ENCODE measurements at regions not wholly inside any gene's neighbourhood (a gene's known extent, or its start where the extent isn't known, plus 50 kb on each side); places are given as distances from the start of the nearest gene placed in this dataset.

DNA sequence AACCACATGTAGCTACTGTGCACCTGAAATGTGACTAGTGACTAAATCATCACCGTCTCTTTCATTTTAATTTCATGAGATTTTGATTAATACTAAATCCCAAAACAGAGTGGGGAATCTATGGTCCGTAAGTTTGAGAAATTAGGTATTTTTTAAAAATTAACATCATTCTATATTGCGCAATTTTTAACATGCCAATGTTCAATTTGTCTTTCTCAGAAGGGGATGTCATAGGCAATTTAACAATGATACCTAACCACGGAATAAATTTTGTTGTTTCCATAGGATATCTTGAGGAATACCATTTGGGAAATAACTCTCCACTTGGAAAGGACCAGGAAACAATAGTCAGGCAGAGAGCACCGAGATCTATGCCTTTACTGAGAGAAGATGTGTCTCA lies 267.7 kb downstream of the FAM76B start:
- H3K9ac ChIP-seq (ENCODE audit: low read depth, low read length): no peak overlapping the region
- H3K36me3 ChIP-seq (ENCODE audit: insufficient read depth, low read length): no peaks in the 10 kb centered on the region
- no peaks in the 10 kb centered on the region for H3K9me3 ChIP-seq (ENCODE audit: control insufficient read depth, insufficient read depth, low read length)
- H3K4me1 ChIP-seq (ENCODE audit: insufficient read depth, low read length): peaks cover 7% of the 10 kb centered on the region; the same call in 1 of the 2 replicates

DNA sequence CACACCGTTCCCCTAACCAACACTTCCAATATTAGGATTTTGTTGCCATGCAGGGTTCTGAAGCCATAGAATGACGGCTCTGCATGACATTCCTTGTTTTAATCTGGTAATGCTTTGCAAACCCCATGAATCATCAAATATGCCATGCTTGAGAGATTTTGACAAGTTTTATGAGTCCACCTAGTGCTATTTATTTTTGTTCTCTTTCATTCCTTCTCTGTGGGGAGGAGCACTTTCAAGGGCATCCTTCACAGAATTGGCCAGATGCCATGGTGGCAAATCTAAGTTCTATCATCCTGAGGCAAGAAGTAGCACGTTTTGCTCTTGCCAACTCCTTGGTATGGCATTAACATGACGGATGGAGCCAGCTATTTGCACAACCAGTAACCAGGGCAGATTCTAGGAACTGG lies 268.4 kb downstream of the FAM76B start:
- Histone ChIP-seq H3K9me3 (ENCODE audit: control insufficient read depth, insufficient read depth, low read length) (no peaks in the 10 kb centered on the region), H3K36me3 (ENCODE audit: insufficient read depth, low read length) (no peaks in the 10 kb centered on the region), H3K4me1 (ENCODE audit: insufficient read depth, low read length) (peaks cover 7% of the 10 kb centered on the region; the same call in 1 of the 2 replicates), H3K9ac (ENCODE audit: low read depth, low read length) (no peak overlapping the region)

DNA sequence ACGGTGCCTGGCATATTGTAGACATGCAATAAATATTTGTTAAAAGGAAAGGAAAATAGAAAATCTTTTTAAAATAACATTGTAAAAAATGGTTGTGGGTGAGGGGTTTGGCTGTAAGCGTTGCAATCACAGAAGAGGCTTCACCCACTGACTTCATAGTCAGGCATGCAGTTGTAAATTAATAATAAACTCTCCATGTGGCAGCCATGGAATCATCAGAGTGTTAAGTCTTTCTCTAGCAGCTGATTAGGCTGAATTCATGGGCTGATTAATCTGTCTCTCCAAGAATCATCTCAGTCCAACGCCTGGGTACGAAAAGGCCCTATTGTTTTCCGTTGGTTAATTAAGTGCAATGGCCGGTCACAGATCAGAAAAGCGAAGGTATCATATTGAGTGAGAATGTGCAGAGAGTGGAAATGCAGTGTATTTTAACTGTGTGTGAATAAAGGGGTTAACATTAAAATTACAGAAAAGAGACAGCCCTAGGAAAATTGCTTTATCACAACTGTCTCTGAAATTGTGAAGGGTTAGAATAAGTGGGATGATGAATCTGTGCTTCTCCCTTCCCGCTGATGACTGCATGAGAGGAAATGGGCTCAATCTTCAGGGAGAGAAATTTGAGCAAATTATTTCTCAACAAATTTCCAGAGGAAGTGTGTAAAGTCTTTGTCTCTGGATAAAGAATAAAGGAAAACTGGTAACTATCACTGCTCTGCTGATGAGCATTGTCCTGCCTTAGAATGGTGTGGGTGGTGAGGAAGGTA lies 269.0 kb downstream of the FAM76B start:
- Histone ChIP-seq H3K4me1 (ENCODE audit: insufficient read depth, low read length) (peaks cover 7% of the 10 kb centered on the region; the same call in 1 of the 2 replicates), H3K36me3 (ENCODE audit: insufficient read depth, low read length) (no peaks in the 10 kb centered on the region)

DNA sequence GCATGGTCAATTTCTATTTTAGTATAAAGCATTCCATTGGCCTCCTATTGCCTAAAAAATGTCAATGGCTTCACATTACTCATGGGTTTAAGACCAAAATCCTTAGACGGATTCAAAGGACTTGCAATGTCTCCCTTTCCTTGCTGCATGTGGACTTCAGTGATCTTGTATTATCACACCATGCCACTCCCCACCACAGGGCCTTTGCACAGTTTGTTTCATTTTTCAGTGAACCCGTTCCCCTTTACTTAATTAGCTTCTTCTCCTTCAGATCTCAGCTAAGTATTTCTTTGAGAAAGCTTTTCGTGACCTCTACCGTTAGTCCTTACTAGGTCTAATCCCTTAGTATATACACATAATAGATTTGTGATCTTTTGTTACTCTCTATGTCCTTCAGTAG lies 269.7 kb downstream of the FAM76B start:
- H3K36me3 ChIP-seq (ENCODE audit: insufficient read depth, low read length): no peaks in the 10 kb centered on the region
- H3K9ac ChIP-seq (ENCODE audit: low read depth, low read length): no peak overlapping the region
- H3K9me3 ChIP-seq (ENCODE audit: control insufficient read depth, insufficient read depth, low read length): no peaks in the 10 kb centered on the region
- peaks cover 7% of the 10 kb centered on the region; the same call in 1 of the 2 replicates for H3K4me1 ChIP-seq (ENCODE audit: insufficient read depth, low read length)

More for the DNA sequence above, 269.0 kb downstream of the FAM76B start:
- Histone ChIP-seq H3K9ac (ENCODE audit: low read depth, low read length) (no peak overlapping the region), H3K9me3 (ENCODE audit: control insufficient read depth, insufficient read depth, low read length) (no peaks in the 10 kb centered on the region)

DNA sequence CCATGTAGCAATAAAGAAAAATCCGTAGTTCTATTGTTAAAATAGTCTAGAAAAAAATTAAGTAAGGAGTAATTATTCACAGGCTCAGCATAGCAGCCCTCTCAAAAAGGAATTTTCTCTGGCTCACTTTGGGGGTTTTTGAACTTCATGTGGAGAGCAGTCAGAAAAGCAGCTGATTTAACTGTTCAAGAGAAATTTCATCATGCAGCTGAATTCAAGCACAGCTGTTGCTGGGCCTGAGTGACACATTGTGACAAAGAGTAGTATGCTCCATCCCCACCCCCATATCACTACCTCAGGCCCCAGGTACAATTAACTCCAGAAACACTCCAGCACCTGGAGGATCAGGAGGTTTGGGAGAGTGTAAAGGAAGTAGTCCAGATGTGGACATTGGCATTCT lies 272.1 kb downstream of the FAM76B start:
- Histone ChIP-seq H3K9ac (ENCODE audit: low read depth, low read length) (no peak overlapping the region), H3K36me3 (ENCODE audit: insufficient read depth, low read length) (no peaks in the 10 kb centered on the region), H3K9me3 (ENCODE audit: control insufficient read depth, insufficient read depth, low read length) (no peaks in the 10 kb centered on the region), H3K4me1 (ENCODE audit: insufficient read depth, low read length) (peaks cover 7% of the 10 kb centered on the region; the same call in 1 of the 2 replicates)

DNA sequence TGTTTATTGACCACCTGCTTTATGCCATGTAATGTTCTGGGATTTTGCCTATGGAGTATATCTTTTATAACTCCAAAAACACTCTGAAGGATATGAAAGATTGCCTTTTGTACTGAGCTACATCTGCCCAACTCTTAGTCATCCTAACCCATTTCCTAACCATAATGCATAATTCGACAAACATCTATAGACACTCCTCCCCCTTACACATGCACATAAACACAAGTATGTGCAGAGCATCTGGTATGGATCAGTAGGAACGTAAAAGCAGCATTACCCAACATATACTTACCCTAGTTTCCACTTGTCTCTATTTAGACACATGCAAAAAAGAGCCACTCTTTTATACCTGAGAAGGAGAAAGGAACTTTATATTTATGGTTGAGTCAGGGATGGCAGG lies 272.8 kb downstream of the FAM76B start:
- peaks cover 7% of the 10 kb centered on the region; the same call in 1 of the 2 replicates for H3K4me1 ChIP-seq (ENCODE audit: insufficient read depth, low read length)
- H3K36me3 ChIP-seq (ENCODE audit: insufficient read depth, low read length): no peaks in the 10 kb centered on the region
- no peaks in the 10 kb centered on the region for H3K9me3 ChIP-seq (ENCODE audit: control insufficient read depth, insufficient read depth, low read length)
- H3K9ac ChIP-seq (ENCODE audit: low read depth, low read length): no peak overlapping the region

DNA sequence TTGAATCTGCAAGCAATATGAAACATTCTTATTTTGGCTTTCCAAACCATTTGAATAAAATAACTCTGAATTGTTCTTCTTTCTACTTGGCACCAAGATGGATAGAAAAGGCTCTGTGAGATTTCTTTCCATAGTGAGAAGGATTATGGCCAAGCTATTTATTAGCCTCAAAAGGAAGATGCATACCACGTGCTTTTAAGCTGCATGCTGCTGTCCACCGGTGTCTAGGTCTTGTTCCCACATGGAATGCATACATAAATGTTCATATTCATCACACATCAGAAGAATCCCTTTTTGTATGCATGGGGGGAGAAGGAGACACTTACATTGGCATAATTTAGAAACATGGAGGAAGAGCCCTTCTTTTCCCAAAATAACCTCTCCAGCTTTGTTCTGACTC lies 273.4 kb downstream of the FAM76B start:
- no peaks in the 10 kb centered on the region for H3K9me3 ChIP-seq (ENCODE audit: control insufficient read depth, insufficient read depth, low read length)
- H3K9ac ChIP-seq (ENCODE audit: low read depth, low read length): no peak overlapping the region
- peaks cover 7% of the 10 kb centered on the region; the same call in 1 of the 2 replicates for H3K4me1 ChIP-seq (ENCODE audit: insufficient read depth, low read length)
- H3K36me3 ChIP-seq (ENCODE audit: insufficient read depth, low read length): no peaks in the 10 kb centered on the region

DNA sequence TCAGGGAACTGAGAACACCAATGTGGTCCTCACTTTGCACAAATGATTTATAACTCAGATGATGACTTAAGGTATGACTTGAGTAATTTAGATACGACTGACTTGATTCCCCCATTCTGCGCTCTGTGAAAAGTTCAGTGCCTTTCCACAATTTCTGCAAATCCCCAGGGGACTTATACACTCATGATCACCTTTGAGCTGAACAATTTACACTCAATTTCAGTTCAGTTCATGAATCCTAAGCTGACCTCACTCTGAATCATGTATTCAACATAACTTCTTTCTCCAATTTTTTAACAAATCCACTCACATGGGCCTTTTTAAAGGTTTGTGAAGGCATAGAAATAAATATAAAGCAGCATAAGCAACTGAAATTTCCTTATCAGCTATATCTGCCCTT lies 274.2 kb downstream of the FAM76B start:
- H3K36me3 ChIP-seq (ENCODE audit: insufficient read depth, low read length): no peaks in the 10 kb centered on the region
- H3K9me3 ChIP-seq (ENCODE audit: control insufficient read depth, insufficient read depth, low read length): no peaks in the 10 kb centered on the region
- peaks cover 7% of the 10 kb centered on the region; the same call in 1 of the 2 replicates for H3K4me1 ChIP-seq (ENCODE audit: insufficient read depth, low read length)
- no peak overlapping the region for H3K9ac ChIP-seq (ENCODE audit: low read depth, low read length)

DNA sequence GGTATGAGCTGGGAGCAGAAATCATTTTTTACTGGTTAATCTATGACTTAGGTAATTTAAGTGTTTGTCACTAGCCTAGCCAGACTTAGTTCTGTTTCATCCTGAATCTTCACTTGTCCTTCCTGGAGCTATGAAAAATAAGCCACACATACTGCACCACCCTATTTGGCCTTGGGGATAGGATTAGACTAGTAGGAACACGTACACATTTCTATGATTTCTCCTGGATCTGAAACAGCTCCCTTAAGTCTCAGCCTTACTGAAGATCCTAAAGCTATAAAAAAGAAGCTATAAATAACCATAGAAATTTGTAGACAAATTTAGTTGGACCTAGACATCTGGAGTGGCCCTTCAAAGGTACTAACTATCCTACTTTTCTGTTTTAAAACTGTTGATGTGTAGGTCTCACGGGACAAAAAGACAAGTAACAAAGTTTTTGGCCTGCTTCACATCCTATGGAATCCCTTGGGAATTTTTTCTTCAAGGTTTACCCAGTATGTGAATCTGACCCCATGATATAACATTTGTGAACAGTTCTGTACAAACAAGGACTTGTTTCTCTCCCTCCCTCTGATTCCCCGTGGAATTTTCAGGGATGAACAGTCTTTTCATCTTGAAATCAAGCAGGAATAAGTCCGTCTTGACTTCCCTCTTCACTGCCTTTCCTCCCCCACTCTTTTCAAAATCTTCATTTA lies 275.0 kb downstream of the FAM76B start:
- Histone ChIP-seq H3K9ac (ENCODE audit: low read depth, low read length) (no peak overlapping the region), H3K9me3 (ENCODE audit: control insufficient read depth, insufficient read depth, low read length) (no peaks in the 10 kb centered on the region), H3K4me1 (ENCODE audit: insufficient read depth, low read length) (peaks cover 7% of the 10 kb centered on the region; the same call in 1 of the 2 replicates), H3K36me3 (ENCODE audit: insufficient read depth, low read length) (no peaks in the 10 kb centered on the region)

DNA sequence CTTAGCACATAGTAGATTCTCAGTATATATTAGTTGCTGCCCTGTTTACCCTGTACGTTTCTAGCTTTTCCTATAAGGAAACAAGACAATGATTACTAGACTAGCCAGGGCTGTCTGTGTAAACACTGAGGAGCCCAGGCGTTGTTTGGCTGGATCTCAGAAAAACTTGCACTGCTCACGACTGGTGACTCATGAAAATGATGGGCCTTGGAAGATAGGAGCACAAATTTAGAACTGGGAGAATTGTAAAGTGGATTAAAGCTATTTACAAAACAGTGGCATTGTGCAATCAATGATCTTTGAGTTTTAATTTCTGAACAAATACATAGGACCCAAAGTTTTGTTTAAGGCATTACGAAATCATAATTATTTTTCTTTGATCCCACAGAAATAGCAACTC lies 276.9 kb downstream of the FAM76B start:
- Histone ChIP-seq H3K4me1 (ENCODE audit: insufficient read depth, low read length) (peaks cover 9% of the 10 kb centered on the region; the same call in 1 of the 2 replicates), H3K36me3 (ENCODE audit: insufficient read depth, low read length) (no peaks in the 10 kb centered on the region), H3K9me3 (ENCODE audit: control insufficient read depth, insufficient read depth, low read length) (no peaks in the 10 kb centered on the region), H3K9ac (ENCODE audit: low read depth, low read length) (no peak overlapping the region)

DNA sequence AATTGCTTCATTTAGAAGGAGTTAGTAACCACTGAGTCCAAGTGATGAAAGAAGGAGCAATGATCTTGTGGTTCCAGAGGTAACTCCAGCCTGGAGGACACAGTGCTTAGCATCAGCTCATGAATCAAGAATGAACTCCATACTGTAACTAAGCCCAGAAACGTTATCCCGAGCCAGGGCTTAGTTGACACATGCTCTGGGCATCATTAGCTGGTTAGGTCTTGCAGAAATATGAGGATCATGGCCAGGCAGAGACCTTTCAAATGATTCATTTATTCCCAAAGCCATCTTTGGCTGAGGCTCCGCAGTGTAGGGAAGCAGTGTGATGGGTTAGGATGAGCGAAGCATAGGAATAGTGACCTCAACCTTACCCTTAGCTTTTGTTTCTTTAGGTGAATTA lies 277.4 kb downstream of the FAM76B start:
- H3K9ac ChIP-seq (ENCODE audit: low read depth, low read length): no peak overlapping the region
- H3K36me3 ChIP-seq (ENCODE audit: insufficient read depth, low read length): no peaks in the 10 kb centered on the region
- H3K4me1 ChIP-seq (ENCODE audit: insufficient read depth, low read length): peaks cover 5% of the 10 kb centered on the region; the same call in 1 of the 2 replicates
- H3K9me3 ChIP-seq (ENCODE audit: control insufficient read depth, insufficient read depth, low read length): no peaks in the 10 kb centered on the region

DNA sequence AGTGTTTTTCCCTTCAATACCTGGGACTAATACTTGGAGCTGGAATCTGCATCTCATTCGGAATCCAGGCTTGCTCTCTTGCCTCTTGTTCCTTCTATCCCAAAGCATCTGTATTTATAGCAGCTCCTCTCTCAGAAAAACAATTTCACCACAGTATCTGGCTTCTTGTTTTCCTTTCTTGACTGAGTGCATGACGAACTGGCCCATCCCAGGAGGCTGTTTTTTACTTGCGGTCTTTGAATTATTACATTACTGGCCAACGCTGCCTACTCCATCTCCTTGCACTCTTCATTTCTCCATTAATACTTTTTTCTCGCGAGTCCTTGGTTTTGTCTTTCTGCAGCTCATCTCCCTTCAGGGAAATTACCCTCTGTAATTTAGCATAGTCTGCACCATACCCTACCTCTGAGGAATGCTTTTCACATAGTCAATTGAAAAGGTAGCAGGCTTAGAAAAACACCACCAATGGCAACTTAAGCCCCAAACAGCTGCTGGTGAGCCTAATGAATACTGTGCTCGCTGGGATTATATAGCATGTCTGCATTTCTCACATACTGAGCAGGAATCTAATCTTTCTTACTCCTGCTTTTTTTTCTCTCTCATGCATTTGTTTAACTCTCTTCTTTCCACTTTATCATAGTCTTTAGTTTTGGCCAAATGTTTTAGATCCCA lies 277.4 kb upstream of the SESN3 start:
- Histone ChIP-seq H3K36me3 (ENCODE audit: insufficient read depth, low read length) (no peaks in the 10 kb centered on the region), H3K4me1 (ENCODE audit: insufficient read depth, low read length) (peaks cover 5% of the 10 kb centered on the region; the same call in 1 of the 2 replicates), H3K9me3 (ENCODE audit: control insufficient read depth, insufficient read depth, low read length) (no peaks in the 10 kb centered on the region), H3K9ac (ENCODE audit: low read depth, low read length) (no peak overlapping the region)

DNA sequence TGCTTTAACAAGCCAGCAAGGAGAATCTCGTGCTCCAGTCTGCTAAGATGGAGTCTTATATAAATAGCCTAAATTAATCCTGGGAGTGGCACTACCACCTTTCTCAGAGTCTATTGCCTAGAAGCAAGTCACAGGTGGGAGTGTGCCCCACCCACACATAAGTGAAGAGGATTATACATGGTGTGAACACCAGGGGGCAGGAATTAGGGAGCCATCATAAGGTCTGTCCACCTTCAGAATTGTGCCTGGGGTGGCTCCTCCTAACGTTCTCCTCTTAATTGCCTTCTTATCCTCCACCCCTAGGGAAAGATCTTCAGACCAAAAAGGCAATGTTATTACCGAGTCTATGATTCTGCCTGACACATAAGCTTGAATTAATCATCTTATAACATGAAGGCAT lies 276.8 kb upstream of the SESN3 start:
- Histone ChIP-seq H3K4me1 (ENCODE audit: insufficient read depth, low read length) (peaks cover 5% of the 10 kb centered on the region; the same call in 1 of the 2 replicates), H3K9me3 (ENCODE audit: control insufficient read depth, insufficient read depth, low read length) (no peaks in the 10 kb centered on the region), H3K36me3 (ENCODE audit: insufficient read depth, low read length) (no peaks in the 10 kb centered on the region), H3K9ac (ENCODE audit: low read depth, low read length) (no peak overlapping the region)

DNA sequence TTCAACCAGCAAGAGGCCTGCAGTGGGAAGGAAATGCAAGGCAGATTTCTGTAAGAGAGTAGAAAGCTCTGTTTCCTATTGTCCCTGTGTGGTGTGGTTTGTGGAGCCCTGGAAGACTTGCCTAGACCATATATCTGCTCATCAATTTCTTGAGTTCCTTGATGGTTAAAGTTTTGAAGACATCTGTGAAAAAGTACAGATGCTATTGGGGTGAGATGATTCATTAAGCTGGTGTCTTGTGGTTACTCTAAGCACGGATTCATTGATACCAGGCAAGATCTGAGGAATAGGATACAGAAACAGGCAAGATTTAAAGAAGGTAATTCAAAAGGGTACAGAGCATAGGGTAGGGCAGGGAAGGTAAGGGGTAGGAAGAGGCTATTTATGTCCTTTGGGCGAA lies 275.8 kb upstream of the SESN3 start:
- H3K36me3 ChIP-seq (ENCODE audit: insufficient read depth, low read length): no peaks in the 10 kb centered on the region
- H3K4me1 ChIP-seq (ENCODE audit: insufficient read depth, low read length): peaks cover 5% of the 10 kb centered on the region; the same call in 1 of the 2 replicates
- no peak overlapping the region for H3K9ac ChIP-seq (ENCODE audit: low read depth, low read length)
- H3K9me3 ChIP-seq (ENCODE audit: control insufficient read depth, insufficient read depth, low read length): no peaks in the 10 kb centered on the region

Measured in ES-I3 (cell line).